Endothelial cell of umbilical vein (primary cell): ENCODE measurements at regions not wholly inside any gene's neighbourhood (a gene's known extent, or its start where the extent isn't known, plus 50 kb on each side); places are given as distances from the start of the nearest gene placed in this dataset.

Source experiments
- BruUV-seq: library from RNA; stranded (reverse); fragments of 400-500 nt; replicated peaks from 2 replicates; lab custom pipeline; 2021; lab: Mats Ljungman, UMichigan
- CTCF ChIA-PET: fragments of 300-600, 350-600 bp; sonication (Branson Sonifier 250); formaldehyde crosslinking; loops from one replicate; lab custom pipeline; 2021; ENCODE audit warnings: antibody characterized with exemption, inconsistent platforms; lab: Charles Lee
- POLR2A ChIA-PET: fragments of 300-600, 350-600 bp; sonication (Branson Sonifier 250); formaldehyde crosslinking; loops from one replicate; lab custom pipeline; 2021; ENCODE audit warnings: antibody characterized with exemption, inconsistent platforms; lab: Charles Lee
- DNase-seq: peaks from one replicate; pipeline ENCODE4 v3.0.0-alpha.2; 2011; ENCODE audit warnings: low read depth, low spot score
- FAIRE-seq: peaks from 2 replicates; lab custom pipeline; 2011; peaks lifted over from hg19 to GRCh38; lab: Jason Lieb, UNC
- H2AFZ ChIP-seq: 2 replicates; pipeline ENCODE4 v1.6.0; 2012; ENCODE audit warnings: low read depth, low read length, control low read depth, inconsistent platforms
- H3K27ac ChIP-seq: 2 replicates; pipeline ENCODE4 v1.5.1; 2011; ENCODE audit warnings: low read depth, mild to moderate bottlenecking, control low read depth, low read length, moderate library complexity; ENCODE audit not compliant: insufficient read depth
- H3K27me3 ChIP-seq, 2 experiments: 2 replicates each; pipeline versions ENCODE4 v1.6.0 to v1.6.1; 2011; ENCODE audit warnings: low read length in 2 of 2, mixed read lengths in 1 of 2; ENCODE audit not compliant: control insufficient read depth in 2 of 2, insufficient read depth in 2 of 2
- H3K36me3 ChIP-seq, 2 experiments: 2 replicates in 1 of 2; 3 replicates in 1 of 2; pipeline ENCODE4 v1.5.1; 2011; ENCODE audit warnings: low read length in 2 of 2, mild to moderate bottlenecking in 1 of 2, moderate library complexity in 1 of 2; ENCODE audit not compliant: control insufficient read depth in 2 of 2, insufficient read depth in 2 of 2; ENCODE audit errors: extremely low read depth in 1 of 2
- H3K4me1 ChIP-seq: 3 replicates; pipeline ENCODE4 v1.5.1; 2011; ENCODE audit warnings: mild to moderate bottlenecking, low read length; ENCODE audit not compliant: control insufficient read depth, insufficient read depth; ENCODE audit errors: extremely low read depth
- H3K4me2 ChIP-seq: 2 replicates; pipeline ENCODE4 v1.6.1; 2011; ENCODE audit warnings: low read length, control low read depth, mixed read lengths; ENCODE audit not compliant: insufficient read depth
- H3K4me3 ChIP-seq, 3 experiments: fragments of 200-600 bp in 1 of 3; sonication (generic), shearing (Covaris generic) in 1 of 3; replicated peaks in 1 of 3; 2 replicates each; pipeline ENCODE4 v1.5.1; 2011 to 2016; ENCODE audit warnings: control low read depth in 3 of 3, low read length in 3 of 3, mild to moderate bottlenecking in 2 of 3, inconsistent platforms in 1 of 3, low read depth in 1 of 3, moderate library complexity in 1 of 3; ENCODE audit not compliant: insufficient read depth in 1 of 3
- H3K79me2 ChIP-seq: 2 replicates; pipeline ENCODE4 v1.6.0; 2012; ENCODE audit warnings: low read length, inconsistent platforms; ENCODE audit not compliant: control insufficient read depth, insufficient read depth
- H3K9ac ChIP-seq: replicated peaks from 2 replicates; pipeline ENCODE3; 2011; ENCODE audit warnings: low read length, control low read depth; ENCODE audit not compliant: insufficient read depth; ENCODE audit errors: extremely low read depth
- H3K9me1 ChIP-seq: replicated peaks from 3 replicates; pipeline ENCODE4 v1.6.0; 2011; ENCODE audit warnings: mild to moderate bottlenecking, low read length; ENCODE audit not compliant: control insufficient read depth, insufficient read depth; ENCODE audit errors: extremely low read depth
- H3K9me3 ChIP-seq: replicated peaks from 2 replicates; pipeline ENCODE4 v1.5.1; 2012; ENCODE audit warnings: low read length, inconsistent platforms; ENCODE audit not compliant: control insufficient read depth, insufficient read depth
- H4K20me1 ChIP-seq: replicated peaks from 2 replicates; pipeline ENCODE3; 2011; ENCODE audit warnings: mild to moderate bottlenecking, low read length; ENCODE audit not compliant: control insufficient read depth, insufficient read depth; ENCODE audit errors: extremely low read depth
- EZH2 ChIP-seq: IDR thresholded peaks from 2 replicates; pipeline ENCODE4 v1.6.1; 2012; ENCODE audit warnings: borderline replicate concordance, low read depth, mild to moderate bottlenecking, moderate library complexity, low read length, inconsistent platforms; ENCODE audit not compliant: severe bottlenecking
- FOS ChIP-seq: IDR thresholded peaks from 2 replicates; pipeline ENCODE4 v1.6.1; 2011; ENCODE audit warnings: mild to moderate bottlenecking, low read length, moderate library complexity, borderline replicate concordance; ENCODE audit not compliant: insufficient read depth
- GATA2 ChIP-seq: IDR thresholded peaks from 2 replicates; pipeline ENCODE4 v1.7.0; 2011; ENCODE audit warnings: low read depth, mild to moderate bottlenecking, moderate library complexity, mixed read lengths, low read length; ENCODE audit not compliant: insufficient read length, insufficient read depth
- JUN ChIP-seq: IDR thresholded peaks from 2 replicates; pipeline ENCODE4 v1.6.1; 2011; ENCODE audit warnings: borderline replicate concordance, low read depth; ENCODE audit not compliant: insufficient read length, insufficient read depth
- MYC ChIP-seq: IDR thresholded peaks from one replicate; pipeline ENCODE4 v1.6.1; 2011; ENCODE audit warnings: mild to moderate bottlenecking, low read depth, low read length
- POLR2A ChIP-seq: IDR thresholded peaks from 2 replicates; pipeline ENCODE4 v1.6.1; 2012; ENCODE audit warnings: low read depth, mild to moderate bottlenecking, control low read depth, low read length
- POLR2AphosphoS5 ChIP-seq: IDR thresholded peaks from 2 replicates; pipeline ENCODE4 v1.6.1; 2012; ENCODE audit warnings: low read depth, mild to moderate bottlenecking, control low read depth, low read length, moderate library complexity; ENCODE audit not compliant: insufficient read depth
- dilution Hi-C: fragments of 300-500 bp; cut with MboI; formaldehyde crosslinking; loops from one replicate; pipeline ENCODE4 v1.15.0; 2019; ENCODE audit warnings: low sequenced_read_pairs; ENCODE audit not compliant: extremely low pct_ligation_motif_present
- intact Hi-C: fragments of 100-400 bp; cut with micrococcal nuclease; formaldehyde crosslinking; loops from one replicate; pipeline ENCODE4 v1.10.0; 2022
- TF ChIP-seq, protein P1 (sequence below), 2 donors: IDR thresholded peaks; 1 replicate in 1 of 2; 2 replicates in 1 of 2; pipeline ENCODE4 v1.5.1; 2011; ENCODE audit warnings: low read length in 2 of 2, mild to moderate bottlenecking in 2 of 2, moderate library complexity in 2 of 2, control low read depth in 1 of 2, inconsistent platforms in 1 of 2, low read depth in 1 of 2; ENCODE audit not compliant: insufficient read depth in 1 of 2; ENCODE audit errors: extremely low read depth in 1 of 2
- TF ChIP-seq, protein P2 (sequence below): IDR thresholded peaks from 2 replicates; pipeline ENCODE4 v1.6.1; 2011; ENCODE audit not compliant: insufficient read depth, insufficient read length

DNA sequence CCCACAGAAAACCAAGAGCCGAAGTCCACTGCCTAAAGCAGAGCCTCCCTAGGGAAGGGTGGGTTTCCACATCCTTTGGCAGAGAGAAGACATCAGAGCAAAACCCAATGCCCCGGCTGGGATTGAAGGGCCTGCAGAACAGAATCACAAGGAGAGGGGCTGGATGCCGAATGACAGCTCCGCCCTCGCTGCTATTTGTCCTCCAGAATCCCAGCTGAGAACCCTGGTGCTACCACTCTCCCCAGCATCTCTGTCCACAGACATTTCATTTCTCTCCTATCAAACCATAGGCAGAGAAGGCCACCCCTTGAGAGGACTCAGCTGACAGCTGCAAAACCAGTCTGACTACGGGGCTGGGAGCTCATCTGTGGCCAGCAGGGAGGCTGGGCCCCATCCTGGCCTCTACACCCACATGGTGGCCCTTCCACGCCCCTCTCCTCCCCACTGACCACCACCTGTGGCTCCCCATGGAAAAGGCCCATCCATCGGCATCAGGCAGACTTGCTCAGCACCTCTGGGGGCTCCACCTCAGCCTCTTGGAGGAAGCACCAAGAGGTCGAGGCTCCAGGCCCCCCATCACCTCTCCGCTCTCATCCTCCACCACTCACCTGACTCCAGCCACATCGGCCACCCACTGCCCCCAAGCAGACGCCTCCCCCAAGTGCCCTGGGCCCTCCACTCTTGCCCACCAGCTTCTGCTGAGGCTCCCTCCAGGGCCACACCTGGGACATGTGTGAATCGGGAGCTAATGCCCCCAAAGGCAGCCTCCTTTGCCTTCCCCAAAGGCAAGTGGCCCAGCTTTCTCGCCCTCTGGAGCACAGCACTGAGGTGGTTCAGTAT, 288.5 kb downstream of the C16orf95 start:
- no peak overlapping the region for H3K4me2 ChIP-seq
- no peak overlapping the region for H3K4me3 ChIP-seq
- TF ChIP-seq POLR2A (no peak), EZH2 (no peak), JUN (no peak), POLR2AphosphoS5 (no peak), MYC (no peak), GATA2 (no peak), FOS (no peak)
- TF ChIP-seq, protein P1, sequence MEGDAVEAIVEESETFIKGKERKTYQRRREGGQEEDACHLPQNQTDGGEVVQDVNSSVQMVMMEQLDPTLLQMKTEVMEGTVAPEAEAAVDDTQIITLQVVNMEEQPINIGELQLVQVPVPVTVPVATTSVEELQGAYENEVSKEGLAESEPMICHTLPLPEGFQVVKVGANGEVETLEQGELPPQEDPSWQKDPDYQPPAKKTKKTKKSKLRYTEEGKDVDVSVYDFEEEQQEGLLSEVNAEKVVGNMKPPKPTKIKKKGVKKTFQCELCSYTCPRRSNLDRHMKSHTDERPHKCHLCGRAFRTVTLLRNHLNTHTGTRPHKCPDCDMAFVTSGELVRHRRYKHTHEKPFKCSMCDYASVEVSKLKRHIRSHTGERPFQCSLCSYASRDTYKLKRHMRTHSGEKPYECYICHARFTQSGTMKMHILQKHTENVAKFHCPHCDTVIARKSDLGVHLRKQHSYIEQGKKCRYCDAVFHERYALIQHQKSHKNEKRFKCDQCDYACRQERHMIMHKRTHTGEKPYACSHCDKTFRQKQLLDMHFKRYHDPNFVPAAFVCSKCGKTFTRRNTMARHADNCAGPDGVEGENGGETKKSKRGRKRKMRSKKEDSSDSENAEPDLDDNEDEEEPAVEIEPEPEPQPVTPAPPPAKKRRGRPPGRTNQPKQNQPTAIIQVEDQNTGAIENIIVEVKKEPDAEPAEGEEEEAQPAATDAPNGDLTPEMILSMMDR (IDR thresholded peaks at IDR 0.05; ENCODE audit: extremely low read depth in 1 of 2, insufficient read depth in 1 of 2, low read depth in 1 of 2, low read length in 2 of 2): no peak
- TF ChIP-seq, protein P2, sequence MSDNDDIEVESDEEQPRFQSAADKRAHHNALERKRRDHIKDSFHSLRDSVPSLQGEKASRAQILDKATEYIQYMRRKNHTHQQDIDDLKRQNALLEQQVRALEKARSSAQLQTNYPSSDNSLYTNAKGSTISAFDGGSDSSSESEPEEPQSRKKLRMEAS: no peak
- no peaks in the 10 kb centered on the region for H3K79me2 ChIP-seq
- DNase-seq (no peak), FAIRE-seq (no peak)
- POLR2A ChIA-PET: no interaction called here
- H4K20me1 ChIP-seq: no peaks in the 10 kb centered on the region
- H3K27ac ChIP-seq: no peak overlapping the region
- H3K9me3 ChIP-seq: no peaks in the 10 kb centered on the region
- H3K27me3 ChIP-seq: peaks cover 0 to 4% of the 10 kb centered on the region in 2 experiments
- H2AFZ ChIP-seq: no peak overlapping the region
- H3K36me3 ChIP-seq: no peaks in the 10 kb centered on the region
- no peaks in the 10 kb centered on the region for H3K9me1 ChIP-seq
- H3K9ac ChIP-seq: no peak overlapping the region
- intact Hi-C loops (no loop called here), dilution Hi-C loops (no loop called here)
- no TSS peak for BruUV-seq
- no peaks in the 10 kb centered on the region for H3K4me1 ChIP-seq
- CTCF ChIA-PET: interaction anchor here (0.6 to 6.2 kb wide), 5 partner anchors 10 to 464 kb away, joined by 3 to 28 read pairs (median 3); no protein-coding TSS in a partner anchor
